ENCODE measurements at regions not wholly inside any gene's neighbourhood (a gene's known extent, or its start where the extent isn't known, plus 50 kb on each side); places are given as distances from the start of the nearest gene placed in this dataset.

GRCh38 chr2:60324536-60324935 lies 228.9 kb downstream of the BCL11A start:
- Histone ChIP-seq H3K27ac (ENCODE audit: low read length) (no peak overlapping the region), H3K27me3 (ENCODE audit: control insufficient read depth in 1 of 2, insufficient read depth in 2 of 2, low read length in 2 of 2) (no peaks in the 10 kb centered on the region), H3K9me3 (ENCODE audit: control insufficient read depth in 2 of 2, low read length in 2 of 2) (peaks cover 0 to 2% of the 10 kb centered on the region in 2 donors), H3K4me1 (ENCODE audit: control insufficient read depth, insufficient read depth, low read length) (no peaks in the 10 kb centered on the region), H3K36me3 (ENCODE audit: control insufficient read depth in 2 of 2, insufficient read depth in 2 of 2, low read length in 2 of 2) (no peaks in the 10 kb centered on the region), H3K9ac (ENCODE audit: low read length in 2 of 2) (no peak overlapping the region), H3K4me3 (ENCODE audit: low read length in 2 of 2) (no peak overlapping the region)

DNA sequence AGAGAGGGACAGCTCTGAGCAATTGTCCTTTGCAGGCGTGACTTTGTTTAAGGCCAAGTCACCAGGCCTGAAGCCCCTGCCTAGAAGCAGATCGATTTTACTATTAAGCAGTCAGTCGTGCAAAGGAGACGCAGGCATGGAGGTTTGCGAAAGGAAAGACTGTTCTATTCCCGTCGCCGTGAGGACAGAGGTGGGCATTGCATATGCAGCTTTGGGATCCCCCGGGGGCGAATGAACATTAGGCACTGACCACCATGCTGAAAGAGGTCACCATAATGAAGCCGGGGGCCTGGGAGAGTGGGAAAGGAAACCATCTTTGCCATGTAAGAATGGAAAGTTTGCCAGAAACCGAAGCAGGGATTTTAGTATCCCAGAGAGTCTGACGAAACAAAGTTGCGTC lies 231.6 kb downstream of the BCL11A start:
- Histone ChIP-seq H3K4me1 (ENCODE audit: control insufficient read depth, insufficient read depth, low read length) (peaks cover 2% of the 10 kb centered on the region), H3K27me3 (ENCODE audit: control insufficient read depth in 1 of 2, insufficient read depth in 2 of 2, low read length in 2 of 2) (no peaks in the 10 kb centered on the region), H3K36me3 (ENCODE audit: control insufficient read depth in 2 of 2, insufficient read depth in 2 of 2, low read length in 2 of 2) (no peaks in the 10 kb centered on the region), H3K4me3 (ENCODE audit: low read length in 2 of 2) (no peak overlapping the region), H3K27ac (ENCODE audit: low read length) (no peak overlapping the region), H3K9me3 (ENCODE audit: control insufficient read depth in 2 of 2, low read length in 2 of 2) (peaks cover 0 to 2% of the 10 kb centered on the region in 2 donors), H3K9ac (ENCODE audit: low read length in 2 of 2) (no peak overlapping the region)

- peaks cover 2% of the 10 kb centered on the region for H3K4me1 ChIP-seq (ENCODE audit: control insufficient read depth, insufficient read depth, low read length)
- no peak overlapping the region for H3K9ac ChIP-seq (ENCODE audit: low read length in 2 of 2)
These were observed 232.7 kb downstream of the BCL11A start for GRCh38 chr2:60320724-60321123.

GRCh38 chr2:60319031-60319547 lies 234.4 kb downstream of the BCL11A start:
- Histone ChIP-seq H3K9ac (ENCODE audit: low read length in 2 of 2) (no peak overlapping the region), H3K9me3 (ENCODE audit: control insufficient read depth in 2 of 2, low read length in 2 of 2) (no peaks in the 10 kb centered on the region)

More at GRCh38 chr2:60320724-60321123, 232.7 kb downstream of the BCL11A start:
- no peaks in the 10 kb centered on the region for H3K9me3 ChIP-seq (ENCODE audit: control insufficient read depth in 2 of 2, low read length in 2 of 2)
- no peaks in the 10 kb centered on the region for H3K27me3 ChIP-seq (ENCODE audit: control insufficient read depth in 1 of 2, insufficient read depth in 2 of 2, low read length in 2 of 2)
- H3K36me3 ChIP-seq (ENCODE audit: control insufficient read depth in 2 of 2, insufficient read depth in 2 of 2, low read length in 2 of 2), result no peaks in the 10 kb centered on the region
- H3K27ac ChIP-seq (ENCODE audit: low read length), result no peak overlapping the region
- H3K4me3 ChIP-seq (ENCODE audit: low read length in 2 of 2), result no peak overlapping the region

DNA sequence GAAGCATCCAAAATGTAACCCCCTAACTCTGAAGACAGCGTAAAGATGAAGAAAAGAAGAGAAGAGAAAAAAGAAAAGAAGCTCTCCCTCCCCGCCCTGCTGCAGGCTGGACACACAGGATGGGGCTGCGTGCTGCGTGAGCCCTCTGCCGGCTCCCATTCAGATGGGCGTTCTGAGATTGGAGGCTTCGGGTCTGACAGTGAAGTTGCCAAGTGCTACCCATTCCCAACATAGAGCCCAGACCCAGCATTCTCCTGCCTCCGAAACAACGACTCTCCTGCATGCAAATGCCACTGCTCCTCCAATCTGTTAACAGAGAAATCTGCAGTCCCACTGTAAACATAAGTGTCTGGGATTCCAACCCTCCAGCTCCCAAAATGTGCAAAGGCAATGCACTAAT lies 234.9 kb downstream of the BCL11A start:
- peaks cover 2% of the 10 kb centered on the region for H3K4me1 ChIP-seq (ENCODE audit: control insufficient read depth, insufficient read depth, low read length)

More at GRCh38 chr2:60319031-60319547, 234.4 kb downstream of the BCL11A start:
- no peaks in the 10 kb centered on the region for H3K36me3 ChIP-seq (ENCODE audit: control insufficient read depth in 2 of 2, insufficient read depth in 2 of 2, low read length in 2 of 2)
- no peaks in the 10 kb centered on the region for H3K27me3 ChIP-seq (ENCODE audit: control insufficient read depth in 1 of 2, insufficient read depth in 2 of 2, low read length in 2 of 2)
- peaks cover 2% of the 10 kb centered on the region for H3K4me1 ChIP-seq (ENCODE audit: control insufficient read depth, insufficient read depth, low read length)
- no peak overlapping the region for H3K27ac ChIP-seq (ENCODE audit: low read length)
- H3K4me3 ChIP-seq (ENCODE audit: low read length in 2 of 2), result no peak overlapping the region

DNA sequence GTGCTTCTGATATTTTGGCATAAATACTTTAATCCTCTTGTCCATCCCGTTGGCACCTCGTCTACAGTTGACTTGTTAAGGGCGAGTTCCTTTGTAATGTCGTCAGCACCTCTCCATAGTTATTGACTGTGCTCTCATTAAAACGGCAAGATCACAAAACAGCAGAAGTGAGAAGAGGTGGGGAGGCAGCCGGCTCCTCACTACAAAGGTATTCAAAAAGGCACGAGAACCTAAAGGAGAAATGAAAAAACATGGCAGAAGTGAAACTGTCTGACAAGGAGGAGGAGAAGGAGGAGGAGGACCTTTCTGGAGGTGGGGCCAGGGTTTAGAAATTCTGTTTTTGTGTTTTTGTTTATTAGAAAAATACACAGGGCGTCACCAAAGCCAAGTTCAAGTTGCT lies 235.6 kb downstream of the BCL11A start:
- Histone ChIP-seq H3K27ac (ENCODE audit: low read length) (no peak overlapping the region), H3K9me3 (ENCODE audit: control insufficient read depth in 2 of 2, low read length in 2 of 2) (no peaks in the 10 kb centered on the region), H3K4me1 (ENCODE audit: control insufficient read depth, insufficient read depth, low read length) (peaks cover 2% of the 10 kb centered on the region), H3K4me3 (ENCODE audit: low read length in 2 of 2) (no peak overlapping the region), H3K36me3 (ENCODE audit: control insufficient read depth in 2 of 2, insufficient read depth in 2 of 2, low read length in 2 of 2) (no peaks in the 10 kb centered on the region), H3K9ac (ENCODE audit: low read length in 2 of 2) (no peak overlapping the region), H3K27me3 (ENCODE audit: control insufficient read depth in 1 of 2, insufficient read depth in 2 of 2, low read length in 2 of 2) (no peaks in the 10 kb centered on the region)

More for the DNA sequence above, 234.9 kb downstream of the BCL11A start:
- no peaks in the 10 kb centered on the region for H3K36me3 ChIP-seq (ENCODE audit: control insufficient read depth in 2 of 2, insufficient read depth in 2 of 2, low read length in 2 of 2)
- H3K27ac ChIP-seq (ENCODE audit: low read length), result no peak overlapping the region
- no peaks in the 10 kb centered on the region for H3K27me3 ChIP-seq (ENCODE audit: control insufficient read depth in 1 of 2, insufficient read depth in 2 of 2, low read length in 2 of 2)
- no peak overlapping the region for H3K9ac ChIP-seq (ENCODE audit: low read length in 2 of 2)
- no peak overlapping the region for H3K4me3 ChIP-seq (ENCODE audit: low read length in 2 of 2)
- H3K9me3 ChIP-seq (ENCODE audit: control insufficient read depth in 2 of 2, low read length in 2 of 2), result no peaks in the 10 kb centered on the region

GRCh38 chr2:60317034-60317386 lies 236.4 kb downstream of the BCL11A start:
- Histone ChIP-seq H3K9ac (ENCODE audit: low read length in 2 of 2) (no peak overlapping the region), H3K4me1 (ENCODE audit: control insufficient read depth, insufficient read depth, low read length) (peaks cover 2% of the 10 kb centered on the region), H3K27ac (ENCODE audit: low read length) (no peak overlapping the region), H3K9me3 (ENCODE audit: control insufficient read depth in 2 of 2, low read length in 2 of 2) (no peaks in the 10 kb centered on the region), H3K4me3 (ENCODE audit: low read length in 2 of 2) (no peak overlapping the region), H3K36me3 (ENCODE audit: control insufficient read depth in 2 of 2, insufficient read depth in 2 of 2, low read length in 2 of 2) (no peaks in the 10 kb centered on the region), H3K27me3 (ENCODE audit: control insufficient read depth in 1 of 2, insufficient read depth in 2 of 2, low read length in 2 of 2) (no peaks in the 10 kb centered on the region)

GRCh38 chr2:60316381-60317033 lies 236.9 kb downstream of the BCL11A start:
- Histone ChIP-seq H3K9ac (ENCODE audit: low read length in 2 of 2) (no peak overlapping the region), H3K27ac (ENCODE audit: low read length) (no peak overlapping the region), H3K9me3 (ENCODE audit: control insufficient read depth in 2 of 2, low read length in 2 of 2) (no peaks in the 10 kb centered on the region), H3K27me3 (ENCODE audit: control insufficient read depth in 1 of 2, insufficient read depth in 2 of 2, low read length in 2 of 2) (no peaks in the 10 kb centered on the region), H3K36me3 (ENCODE audit: control insufficient read depth in 2 of 2, insufficient read depth in 2 of 2, low read length in 2 of 2) (no peaks in the 10 kb centered on the region), H3K4me3 (ENCODE audit: low read length in 2 of 2) (no peak overlapping the region), H3K4me1 (ENCODE audit: control insufficient read depth, insufficient read depth, low read length) (peaks cover 2% of the 10 kb centered on the region)

- Histone ChIP-seq H3K9me3 (ENCODE audit: control insufficient read depth in 2 of 2, low read length in 2 of 2) (no peaks in the 10 kb centered on the region), H3K4me3 (ENCODE audit: low read length in 2 of 2) (no peak overlapping the region), H3K36me3 (ENCODE audit: control insufficient read depth in 2 of 2, insufficient read depth in 2 of 2, low read length in 2 of 2) (no peaks in the 10 kb centered on the region)
These were observed 239.8 kb downstream of the BCL11A start for GRCh38 chr2:60313470-60314172.

GRCh38 chr2:60312618-60313017 lies 240.8 kb downstream of the BCL11A start:
- no peaks in the 10 kb centered on the region for H3K9me3 ChIP-seq (ENCODE audit: control insufficient read depth in 2 of 2, low read length in 2 of 2)
- no peaks in the 10 kb centered on the region for H3K36me3 ChIP-seq (ENCODE audit: control insufficient read depth in 2 of 2, insufficient read depth in 2 of 2, low read length in 2 of 2)
- H3K4me1 ChIP-seq (ENCODE audit: control insufficient read depth, insufficient read depth, low read length), result no peaks in the 10 kb centered on the region

More at GRCh38 chr2:60313470-60314172, 239.8 kb downstream of the BCL11A start:
- no peak overlapping the region for H3K27ac ChIP-seq (ENCODE audit: low read length)
- H3K9ac ChIP-seq (ENCODE audit: low read length in 2 of 2), result no peak overlapping the region
- H3K4me1 ChIP-seq (ENCODE audit: control insufficient read depth, insufficient read depth, low read length), result peaks cover 1% of the 10 kb centered on the region
- H3K27me3 ChIP-seq (ENCODE audit: control insufficient read depth in 1 of 2, insufficient read depth in 2 of 2, low read length in 2 of 2), result no peaks in the 10 kb centered on the region

GRCh38 chr2:60311524-60311923 lies 241.9 kb downstream of the BCL11A start:
- no peaks in the 10 kb centered on the region for H3K9me3 ChIP-seq (ENCODE audit: control insufficient read depth in 2 of 2, low read length in 2 of 2)
- H3K36me3 ChIP-seq (ENCODE audit: control insufficient read depth in 2 of 2, insufficient read depth in 2 of 2, low read length in 2 of 2), result no peaks in the 10 kb centered on the region
- H3K4me1 ChIP-seq (ENCODE audit: control insufficient read depth, insufficient read depth, low read length), result peaks cover 3% of the 10 kb centered on the region
- H3K27ac ChIP-seq (ENCODE audit: low read length), result no peak overlapping the region
- H3K9ac ChIP-seq (ENCODE audit: low read length in 2 of 2), result no peak overlapping the region
- no peaks in the 10 kb centered on the region for H3K27me3 ChIP-seq (ENCODE audit: control insufficient read depth in 1 of 2, insufficient read depth in 2 of 2, low read length in 2 of 2)
- H3K4me3 ChIP-seq (ENCODE audit: low read length in 2 of 2), result no peak overlapping the region

More at GRCh38 chr2:60312618-60313017, 240.8 kb downstream of the BCL11A start:
- Histone ChIP-seq H3K27ac (ENCODE audit: low read length) (no peak overlapping the region), H3K9ac (ENCODE audit: low read length in 2 of 2) (no peak overlapping the region), H3K4me3 (ENCODE audit: low read length in 2 of 2) (no peak overlapping the region), H3K27me3 (ENCODE audit: control insufficient read depth in 1 of 2, insufficient read depth in 2 of 2, low read length in 2 of 2) (no peaks in the 10 kb centered on the region)
